Medulla oblongata (tissue), 1 donor: ENCODE measurements at regions not wholly inside any gene's neighbourhood (a gene's known extent, or its start where the extent isn't known, plus 50 kb on each side); places are given as distances from the start of the nearest gene placed in this dataset.

Experiments used
- DNase-seq: peaks from one replicate; pipeline ENCODE4 v3.0.0-alpha.2; 2015; ENCODE audit errors: extremely low spot score

DNA sequence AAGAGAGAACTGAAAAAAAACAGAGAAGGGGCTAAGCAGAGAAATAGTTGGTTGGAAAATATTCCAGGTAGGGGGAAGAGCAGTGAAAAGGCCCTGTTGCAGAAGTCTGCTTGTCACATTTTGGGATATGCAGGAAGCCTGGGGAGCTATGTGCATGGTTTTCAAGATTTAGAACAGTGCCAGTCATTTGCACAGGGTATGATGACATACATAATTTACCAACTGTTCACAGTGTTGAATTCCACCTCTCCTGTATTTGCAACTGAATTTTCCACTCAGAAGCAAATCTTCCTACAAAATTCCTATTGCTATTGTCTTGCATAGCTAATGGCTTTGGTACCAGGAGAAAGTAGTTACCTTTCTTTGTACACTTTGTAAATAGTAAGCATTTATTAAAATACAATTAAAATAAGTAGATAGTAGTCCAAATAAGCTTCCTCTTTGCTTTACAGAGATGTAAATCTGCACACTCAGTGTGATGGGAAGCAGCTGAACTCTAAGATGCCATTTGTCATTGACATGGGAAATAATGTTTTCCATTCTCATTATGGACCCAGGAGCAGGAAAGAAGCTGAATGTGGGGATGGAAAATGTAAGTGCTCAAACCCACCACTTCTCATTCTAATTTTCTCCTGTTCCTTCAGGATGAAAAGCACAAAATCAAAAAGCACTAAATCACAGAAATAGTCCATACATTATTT is 177.4 kb downstream of the BTG1 start:
- no peak for DNase-seq

DNA sequence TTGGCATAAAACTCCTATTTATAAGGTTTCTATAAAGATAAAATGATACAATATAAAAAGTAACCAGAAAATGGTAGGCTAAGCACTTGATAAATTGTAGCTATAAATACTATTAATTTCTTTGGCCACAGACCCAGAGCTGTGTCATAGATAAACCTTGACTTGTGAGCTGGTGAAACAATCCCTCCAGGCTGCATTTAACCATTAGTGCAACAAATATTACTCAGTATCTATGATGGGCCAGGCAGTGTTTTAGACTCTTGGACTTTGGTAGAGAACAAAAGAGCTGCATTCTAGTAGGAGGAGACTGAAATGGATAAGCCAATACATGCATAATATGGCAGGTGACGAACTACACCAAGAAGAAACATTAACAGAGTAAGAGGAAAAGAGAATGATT is 178.1 kb downstream of the BTG1 start:
- no peak for DNase-seq

DNA sequence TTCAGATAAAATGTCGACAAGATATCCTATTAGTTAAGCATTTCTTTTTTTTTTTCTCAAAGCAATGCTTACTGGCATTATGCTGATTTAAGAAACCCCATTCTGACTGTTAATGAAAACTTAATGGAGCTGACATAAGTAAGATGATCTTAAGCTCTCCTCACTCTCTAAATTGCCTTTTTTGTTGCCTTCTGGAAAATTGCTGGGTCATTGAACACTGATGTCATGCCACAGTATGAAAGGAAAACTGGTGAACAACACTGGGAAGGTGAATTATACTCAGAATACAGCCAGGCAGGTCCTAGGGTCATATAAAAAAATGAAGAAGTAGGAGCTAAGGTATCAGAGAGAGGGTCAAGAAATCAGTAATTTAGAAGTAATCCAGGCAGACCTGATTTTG is 179.9 kb downstream of the BTG1 start:
- no peak for DNase-seq

DNA sequence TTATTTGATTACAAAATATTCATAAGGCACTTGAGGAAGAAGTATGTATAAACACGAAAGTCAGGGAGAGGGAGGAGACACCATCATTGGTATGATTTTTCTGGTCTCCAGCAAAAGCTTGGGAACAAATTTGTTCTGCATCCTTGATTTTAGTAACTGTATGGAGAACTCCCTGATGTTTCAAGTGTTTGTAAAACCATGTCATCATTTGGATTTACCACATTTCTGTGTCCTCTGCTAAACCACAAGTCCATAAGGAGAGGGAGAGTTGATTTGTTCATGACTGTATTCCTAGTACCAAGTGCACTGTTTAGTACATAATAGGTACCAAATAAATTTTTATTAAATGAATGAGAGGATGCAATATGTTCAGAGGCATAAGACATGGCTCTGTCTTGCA is 181.1 kb downstream of the BTG1 start:
- DNase-seq = no peak

DNA sequence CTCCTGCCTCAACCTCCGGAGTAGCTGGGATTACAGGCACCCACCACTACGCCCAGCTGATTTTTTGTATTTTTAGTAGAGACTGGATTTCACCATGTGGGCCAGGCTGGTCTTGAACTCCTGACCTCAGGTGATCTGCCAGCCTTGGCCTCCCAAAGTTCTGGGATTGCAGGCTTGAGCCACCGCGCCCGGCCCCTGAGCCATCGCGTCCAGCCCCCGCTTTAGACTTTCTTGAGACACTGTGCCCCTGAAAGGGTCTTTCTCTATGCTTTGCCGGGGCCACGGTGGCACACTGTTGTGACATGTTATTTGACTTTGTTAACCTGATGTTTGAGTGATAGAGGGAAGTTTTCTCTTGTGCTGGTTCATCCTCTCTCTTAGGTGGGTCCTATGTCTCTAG is 186.4 kb downstream of the BTG1 start:
- no peak for DNase-seq

DNA sequence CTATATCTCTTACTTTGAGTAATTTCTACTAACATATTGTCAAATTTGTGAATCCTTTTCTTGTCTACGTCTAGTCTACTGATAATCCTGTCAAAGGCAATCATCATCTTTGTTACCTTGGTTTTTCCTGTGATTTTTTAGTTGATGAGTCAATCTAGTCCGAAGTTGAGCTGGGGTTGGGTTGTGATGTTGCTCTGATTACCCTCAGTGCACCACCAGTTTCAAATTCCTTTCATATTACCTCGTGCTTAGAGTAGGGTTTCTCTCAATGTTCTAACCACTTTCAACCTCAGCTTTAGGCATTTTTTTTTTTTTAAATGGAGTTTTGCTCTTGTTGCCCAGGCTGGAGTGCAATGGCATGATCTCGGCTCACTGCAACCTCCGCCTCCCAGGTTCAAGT is 186.8 kb downstream of the BTG1 start:
- no peak for DNase-seq

DNA sequence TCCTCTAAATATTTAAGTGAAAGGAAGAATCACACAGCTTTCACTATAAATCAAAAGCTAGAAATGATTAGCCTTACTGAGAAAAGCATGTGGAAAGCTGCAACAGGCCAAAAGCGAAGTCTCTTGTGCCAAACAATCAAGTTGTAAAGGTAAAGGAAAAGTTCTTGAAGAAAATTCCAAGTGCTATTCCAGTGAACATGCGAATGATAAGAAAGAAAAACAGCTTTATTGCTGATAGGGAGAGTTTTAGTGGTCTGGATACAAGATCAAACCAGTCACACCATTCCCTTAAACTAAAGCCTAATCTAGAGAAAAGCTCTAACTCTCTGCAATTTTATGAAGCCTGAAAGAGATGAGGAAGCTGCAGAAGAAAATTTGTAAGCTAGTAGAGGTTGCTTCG is 190.9 kb downstream of the BTG1 start:
- DNase-seq = no peak

DNA sequence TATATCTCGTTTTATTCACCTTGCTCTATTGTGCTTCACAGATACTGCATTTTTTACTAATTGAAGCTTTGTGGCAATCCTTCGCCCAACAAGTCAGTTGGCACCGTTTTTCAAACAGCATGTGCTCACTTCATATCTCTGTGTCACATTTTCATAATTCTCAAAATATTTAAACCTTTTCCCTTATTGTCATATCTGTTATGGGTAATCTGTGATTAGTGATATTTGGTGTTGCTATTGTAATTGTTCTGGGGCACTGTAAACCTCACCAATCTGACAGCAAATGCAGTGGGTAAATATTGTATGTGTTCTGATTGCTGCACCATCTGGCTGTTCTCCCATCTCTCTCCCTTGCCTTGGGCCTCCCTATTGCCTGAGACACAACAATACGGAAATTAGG is 191.3 kb downstream of the BTG1 start:
- DNase-seq = no peak

DNA sequence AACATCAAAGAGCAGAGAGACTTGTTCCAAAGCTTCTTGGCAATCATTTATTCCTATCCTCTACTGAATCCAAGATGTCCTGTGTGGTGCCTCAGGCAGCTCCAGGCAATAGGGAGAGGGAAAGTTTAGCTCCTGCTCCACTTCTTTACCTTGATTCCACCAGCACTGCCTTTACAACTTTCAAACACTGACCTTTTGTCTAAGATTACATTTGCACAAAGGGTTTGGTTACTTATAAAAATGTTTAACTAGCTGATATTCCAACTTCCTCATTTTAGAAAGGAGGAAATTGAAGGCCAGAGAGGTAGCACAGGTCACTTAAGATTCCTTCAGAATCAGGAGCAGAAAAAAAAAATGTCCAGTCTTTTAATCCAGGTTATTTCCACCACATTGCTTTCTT is 192.7 kb downstream of the BTG1 start:
- DNase-seq = no peak

DNA sequence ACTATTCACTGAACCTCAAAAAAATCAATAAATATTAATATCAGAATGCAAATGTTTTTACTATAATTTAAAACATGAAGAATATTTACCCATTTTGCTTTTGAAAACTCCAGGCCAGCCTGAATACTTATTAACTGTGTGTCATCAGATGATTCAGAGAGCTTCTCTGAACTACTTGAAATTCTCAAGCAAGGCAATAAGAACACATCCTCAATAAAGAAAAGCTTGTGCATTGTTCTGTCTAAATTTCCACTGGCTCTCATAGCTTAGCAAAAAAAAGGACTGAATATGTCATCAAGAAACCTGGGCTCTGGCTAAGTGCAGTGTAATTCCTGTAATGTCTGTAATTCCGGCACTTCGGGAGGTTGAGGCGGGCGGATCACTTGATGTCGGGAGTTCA is 194.1 kb downstream of the BTG1 start:
- DNase-seq = no peak

DNA sequence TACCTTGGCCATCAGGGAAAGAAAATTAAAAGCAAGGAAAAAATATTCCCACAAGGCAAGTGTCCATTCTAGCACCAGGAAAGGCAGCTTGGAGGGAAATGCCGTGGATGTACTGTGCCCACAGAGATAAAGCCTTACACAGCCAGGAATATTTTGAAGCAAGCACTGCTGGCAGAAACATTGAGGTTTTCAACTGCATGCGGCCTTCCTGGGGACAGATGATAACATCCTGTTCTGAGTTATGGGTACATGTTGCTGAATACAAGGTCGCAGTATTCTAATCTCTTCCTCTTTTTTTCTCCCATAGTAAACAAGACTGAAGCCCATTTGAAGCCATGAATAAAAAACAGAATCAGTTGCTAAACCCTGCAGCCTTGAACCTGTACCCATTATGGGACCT is 197.1 kb downstream of the BTG1 start:
- no peak for DNase-seq

DNA sequence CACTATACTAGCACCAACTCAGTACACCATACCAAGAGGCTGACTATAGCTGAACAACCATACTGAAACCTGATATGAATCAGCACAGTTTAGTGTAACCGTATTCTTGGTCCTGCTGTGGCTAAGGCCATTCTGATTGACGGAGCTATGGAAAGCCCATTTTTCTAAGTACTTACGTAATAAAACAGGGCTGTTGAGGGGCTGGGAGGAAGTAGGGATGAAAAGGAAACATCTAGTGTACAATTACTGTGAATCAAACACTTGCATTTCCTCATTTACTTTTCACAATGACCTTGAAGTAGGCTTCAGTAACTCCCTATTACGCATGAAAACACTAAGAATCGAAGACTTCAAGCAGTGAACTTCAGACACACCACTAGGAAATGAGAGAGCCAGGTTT is 198.2 kb downstream of the BTG1 start:
- DNase-seq = no peak

DNA sequence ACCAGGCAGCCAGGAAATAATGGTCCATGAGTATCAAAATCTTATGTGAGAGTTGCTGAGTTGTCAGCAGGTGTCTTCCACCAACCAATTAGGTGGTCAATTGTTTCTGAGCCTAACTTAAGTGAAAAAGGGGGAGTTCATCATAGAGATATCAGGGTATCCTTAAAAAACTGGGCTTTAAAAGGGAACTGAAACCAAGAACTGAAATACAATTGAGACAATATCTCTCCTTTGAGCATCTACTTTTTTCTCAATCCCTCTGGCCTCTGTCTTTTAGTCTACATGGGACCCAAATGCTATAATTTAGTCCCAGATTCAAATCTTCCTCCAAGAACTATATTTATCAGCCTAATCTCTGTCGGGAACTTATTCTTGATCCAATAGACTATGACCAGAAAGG is 201.0 kb downstream of the BTG1 start:
- DNase-seq = no peak

DNA sequence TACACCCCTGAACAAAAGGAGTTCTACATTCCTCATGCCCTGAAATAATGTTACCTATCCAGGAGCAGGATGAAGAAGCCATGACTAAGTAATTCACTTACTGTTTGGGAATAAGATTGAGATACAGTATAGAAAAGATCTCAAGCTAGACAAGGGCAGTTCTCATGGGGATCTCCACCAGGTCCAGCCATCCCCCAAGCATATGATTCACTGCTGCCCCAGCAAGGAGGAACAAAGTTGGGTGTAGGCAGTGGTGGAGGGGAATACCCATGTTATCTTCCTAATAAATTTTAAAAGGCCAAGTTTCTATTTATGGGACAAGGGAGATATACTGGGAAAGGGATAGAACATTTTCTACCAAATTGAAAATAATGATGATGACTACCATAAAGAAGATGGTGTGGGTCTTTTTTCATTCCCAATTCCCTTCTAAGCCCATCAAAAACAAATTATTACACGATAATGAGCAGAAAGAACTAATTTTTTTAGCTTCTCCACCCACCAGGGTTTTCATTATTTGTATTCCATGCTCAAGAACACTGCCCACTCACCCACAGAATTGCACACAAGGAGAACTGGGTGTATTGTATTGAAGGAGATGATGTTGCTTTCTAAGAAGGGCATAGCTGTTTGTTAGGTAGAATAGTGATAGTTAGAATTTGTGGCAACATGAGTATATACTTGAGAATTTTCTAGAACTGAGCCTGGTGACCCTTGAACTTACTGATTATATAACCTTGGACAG is 204.6 kb downstream of the BTG1 start:
- DNase-seq = no peak

DNA sequence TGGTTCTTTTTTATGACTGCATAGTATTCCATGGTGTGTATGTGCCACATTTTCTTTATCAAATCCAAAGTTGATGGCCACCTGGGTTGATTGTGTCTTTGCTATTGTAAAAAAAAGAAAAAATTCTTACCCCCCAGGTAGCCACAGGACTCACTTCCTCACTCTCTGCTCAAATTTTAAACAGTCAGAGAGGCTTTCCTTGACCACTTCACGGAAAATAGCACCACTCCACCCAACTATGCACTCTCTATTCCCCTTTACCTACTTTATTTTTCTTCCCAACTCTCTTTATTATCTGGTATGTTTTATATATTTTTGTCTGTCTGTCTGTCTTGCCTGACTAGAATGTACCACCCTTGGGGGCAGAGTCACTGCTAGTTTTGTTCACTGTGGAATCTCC is 205.3 kb downstream of the BTG1 start:
- no peak for DNase-seq

DNA sequence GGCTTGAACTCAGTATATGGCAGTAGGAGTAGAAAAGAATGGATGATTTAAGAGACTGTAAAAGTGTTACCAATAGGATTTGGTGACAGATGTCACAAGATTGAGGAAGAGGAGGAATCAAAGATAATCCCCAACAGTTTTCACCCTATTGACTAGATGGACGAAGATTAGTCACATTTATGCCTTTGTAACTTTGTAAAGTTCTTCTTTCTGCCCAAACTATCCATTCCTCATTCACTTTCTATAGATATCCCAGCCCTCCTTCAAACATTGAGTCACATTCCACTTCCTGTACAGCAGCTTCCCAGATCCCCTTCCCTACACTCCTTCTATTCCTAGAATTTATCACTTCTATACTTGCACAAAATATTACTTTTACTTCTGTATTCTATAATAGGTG is 207.9 kb downstream of the BTG1 start:
- no peak for DNase-seq

DNA sequence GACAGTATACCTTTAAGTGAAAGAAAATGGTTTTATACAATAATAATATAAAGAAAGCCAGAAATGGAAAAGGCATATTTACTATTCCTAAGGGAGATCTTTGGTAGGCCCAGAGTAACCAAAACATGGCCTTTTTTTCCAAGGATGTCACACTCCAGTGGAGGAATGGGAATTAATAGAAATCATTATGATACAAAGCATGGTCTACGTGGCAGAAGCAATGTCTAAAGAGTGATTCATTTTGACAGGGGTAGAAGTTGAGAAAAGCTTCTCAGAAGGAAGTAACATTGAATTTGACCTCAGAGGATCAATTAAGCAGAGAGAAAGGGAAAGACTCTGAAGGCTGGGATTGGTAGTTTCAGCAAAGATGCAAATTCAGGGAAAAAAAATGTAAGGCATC is 208.6 kb downstream of the BTG1 start:
- DNase-seq = no peak

DNA sequence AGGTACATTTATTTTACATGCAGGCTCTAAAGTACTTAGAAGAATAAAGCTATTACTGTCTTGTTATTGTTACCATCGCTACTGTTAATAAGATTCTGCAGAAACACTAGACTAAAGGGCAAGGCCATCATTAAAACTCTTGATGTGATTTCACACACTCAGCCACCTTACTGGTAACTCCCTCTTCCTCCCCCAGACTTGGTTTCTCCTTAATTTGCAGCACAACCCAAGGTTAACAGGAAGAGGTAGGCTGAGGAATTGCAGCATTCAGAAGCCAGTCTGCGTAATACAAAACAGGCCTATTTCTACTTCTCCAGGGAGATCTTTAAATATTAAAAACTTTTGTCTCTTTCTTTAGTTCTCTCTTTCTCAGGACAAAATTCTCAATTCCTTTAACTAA is 210.3 kb downstream of the BTG1 start:
- no peak for DNase-seq

DNA sequence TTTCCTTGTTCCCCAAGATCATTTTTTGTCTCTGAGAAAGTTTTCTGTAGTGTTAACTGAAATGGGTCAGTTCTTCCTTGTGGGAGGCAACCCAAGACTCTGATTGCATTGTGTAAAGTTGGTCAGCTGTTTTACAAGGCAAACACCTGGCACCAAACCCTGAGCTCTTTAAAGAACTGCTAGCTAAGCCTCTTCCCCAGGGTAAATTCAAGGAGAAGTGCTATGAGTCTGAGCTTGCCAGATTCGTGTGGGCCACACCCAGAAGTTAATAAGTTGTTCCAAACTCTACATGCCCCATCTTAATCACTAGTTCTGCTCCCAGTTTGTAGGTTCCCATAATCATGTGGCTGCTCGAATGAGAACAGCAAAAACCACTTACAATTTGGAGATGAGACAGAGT is 214.5 kb downstream of the BTG1 start:
- DNase-seq = no peak

DNA sequence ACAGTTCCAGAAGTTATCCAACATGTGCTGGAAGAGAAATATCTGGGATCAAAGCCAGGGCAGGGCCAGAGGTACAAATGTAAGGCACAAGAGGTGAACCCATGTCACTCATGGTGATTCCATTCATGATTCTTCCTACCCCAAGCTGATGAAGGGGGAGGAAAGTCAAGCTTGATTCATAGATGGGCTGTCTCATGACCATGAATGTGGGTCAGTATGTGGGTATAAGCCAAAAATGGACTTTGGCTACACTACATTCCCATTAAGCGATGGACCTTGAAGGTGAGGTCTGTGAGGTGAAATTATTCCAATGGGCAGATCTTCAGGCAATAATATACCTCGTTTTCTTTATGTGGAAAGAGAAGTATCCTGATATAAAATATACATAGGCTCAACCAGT is 217.1 kb downstream of the BTG1 start:
- DNase-seq = no peak

DNA sequence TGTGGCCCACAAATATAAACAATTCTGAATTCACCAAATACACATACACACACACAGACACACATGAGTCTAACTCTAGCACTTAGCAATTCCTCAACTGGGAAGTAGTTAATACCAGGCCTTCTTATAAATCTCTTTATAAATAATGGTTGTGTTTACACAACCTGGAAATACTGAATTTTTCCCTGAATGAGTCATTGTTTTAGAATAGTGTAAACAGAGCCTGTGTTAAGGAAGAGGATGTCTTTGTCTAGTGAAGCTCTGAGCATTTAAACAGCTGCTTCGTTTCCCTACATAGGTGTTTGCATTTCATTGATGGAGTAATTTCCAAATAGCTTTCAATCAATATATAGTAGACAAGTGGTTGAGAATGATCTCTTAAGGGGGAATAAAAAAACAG is 218.8 kb downstream of the BTG1 start:
- DNase-seq = no peak

DNA sequence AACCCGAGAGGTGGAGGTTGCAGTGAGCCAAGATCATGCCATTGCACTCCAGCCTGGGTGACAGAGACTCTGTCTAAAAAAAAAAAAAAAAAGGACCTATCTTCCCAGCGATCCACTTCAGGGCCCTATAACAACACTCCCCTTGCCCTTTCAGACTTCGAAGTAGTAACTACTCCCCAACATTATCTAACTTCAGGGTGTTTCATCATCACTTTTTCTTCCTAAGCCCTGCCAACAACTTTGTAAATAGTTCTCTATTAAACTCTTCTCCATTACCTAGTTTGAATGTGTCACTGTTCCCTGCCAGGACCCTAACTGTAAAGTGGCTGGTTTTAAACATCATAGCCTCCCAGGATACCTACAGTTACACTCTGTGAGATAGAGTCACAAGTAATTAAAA is 220.8 kb downstream of the BTG1 start:
- DNase-seq = no peak

DNA sequence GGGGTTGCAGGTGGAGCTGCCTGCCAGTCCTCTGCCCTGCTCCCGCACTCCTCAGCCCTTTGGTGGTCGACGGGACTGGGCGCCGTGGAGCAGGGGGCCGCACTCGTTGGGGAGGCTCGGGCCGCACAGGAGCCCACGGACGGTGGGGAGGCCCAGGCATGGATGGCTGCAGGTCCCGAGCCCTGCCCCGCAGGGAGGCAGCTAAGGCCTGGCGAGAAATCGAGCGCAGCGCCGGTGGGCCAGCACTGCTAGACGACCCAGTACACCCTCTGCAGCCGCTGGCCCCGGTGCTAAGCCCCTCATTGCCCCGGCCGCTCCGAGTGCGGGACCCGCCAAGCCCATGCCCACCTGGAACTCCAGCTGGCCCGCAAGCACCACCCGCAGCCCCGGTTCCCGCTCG is 221.8 kb downstream of the BTG1 start:
- DNase-seq = no peak

DNA sequence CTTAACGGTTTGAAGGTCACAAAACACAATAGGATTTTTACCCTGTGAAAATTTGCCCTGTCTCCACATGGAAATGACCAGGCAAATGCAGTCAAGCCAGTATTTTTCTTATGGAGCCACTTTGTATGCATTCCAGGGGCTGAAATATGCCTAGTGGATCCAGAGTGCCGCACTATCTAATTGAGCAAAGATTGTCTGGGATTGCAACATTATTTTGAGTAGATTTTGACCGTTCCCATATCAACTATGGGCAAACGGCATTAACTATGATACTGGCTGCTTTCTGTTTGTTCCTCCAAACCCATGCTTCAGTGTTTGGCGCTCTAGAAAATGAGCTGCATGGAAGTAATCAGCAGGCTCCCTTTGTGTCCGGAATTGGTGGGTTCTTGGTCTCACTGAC is 223.0 kb downstream of the BTG1 start:
- DNase-seq = no peak
